HG02840 (cell line): ENCODE measurements at regions not wholly inside any gene's neighbourhood (a gene's known extent, or its start where the extent isn't known, plus 50 kb on each side); places are given as distances from the start of the nearest gene placed in this dataset.

Source experiments
- ATAC-seq: cut with Tn5 transposase; IDR thresholded peaks from one replicate; pipeline ENCODE4 v1.9.1; 2021; ENCODE audit warnings: mild to moderate bottlenecking, moderate library complexity, moderate number of reproducible peaks; ENCODE audit not compliant: unreplicated experiment, low FRiP score

- no peak for ATAC-seq
Observed at GRCh38 chr5:110104060-110104725, 414.5 kb downstream of the MAN2A1 start.

GRCh38 chr5:110104726-110105669 is 415.3 kb downstream of the MAN2A1 start:
- no peak for ATAC-seq

DNA sequence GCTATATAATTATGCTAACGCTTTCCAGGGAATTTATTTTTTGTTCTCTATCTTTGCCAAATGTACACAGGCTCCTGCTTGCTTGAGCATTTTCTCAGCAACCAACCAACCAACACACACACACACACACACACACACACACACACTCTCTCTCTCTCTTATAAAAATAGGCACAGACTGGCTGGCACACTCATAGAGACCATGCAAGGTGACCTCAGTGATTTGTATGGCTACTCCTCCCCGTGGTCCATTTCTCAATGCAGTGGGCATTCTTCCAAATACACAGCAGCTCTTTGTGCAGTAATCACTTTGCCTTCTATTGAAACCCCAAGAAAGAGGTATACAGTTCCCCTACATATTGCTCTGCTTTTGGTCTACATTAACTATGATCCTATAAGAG is 416.0 kb downstream of the MAN2A1 start:
- ATAC-seq: no peak

- no peak for ATAC-seq
Observed at GRCh38 chr5:110106750-110107149, 417.0 kb downstream of the MAN2A1 start.

DNA sequence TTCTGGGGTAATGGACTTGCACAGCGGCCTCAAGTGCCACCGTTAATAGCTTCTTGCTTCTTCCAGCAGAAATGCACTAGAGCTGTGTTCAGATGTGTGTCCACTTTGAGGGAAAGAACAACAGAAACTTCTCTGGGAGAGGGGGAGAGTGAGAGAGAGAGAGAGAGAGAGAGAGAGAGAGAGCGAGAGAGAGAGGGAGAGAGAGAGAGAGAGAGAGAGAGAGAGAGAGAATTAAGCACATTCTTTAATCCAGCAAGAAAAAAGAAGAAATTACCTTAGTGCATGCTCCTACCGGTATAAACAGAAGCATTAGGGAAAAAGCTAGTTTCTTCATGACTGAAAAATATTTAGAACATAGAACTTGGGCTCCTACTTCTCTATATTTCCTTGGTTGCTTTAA is 418.8 kb downstream of the MAN2A1 start:
- no peak for ATAC-seq

DNA sequence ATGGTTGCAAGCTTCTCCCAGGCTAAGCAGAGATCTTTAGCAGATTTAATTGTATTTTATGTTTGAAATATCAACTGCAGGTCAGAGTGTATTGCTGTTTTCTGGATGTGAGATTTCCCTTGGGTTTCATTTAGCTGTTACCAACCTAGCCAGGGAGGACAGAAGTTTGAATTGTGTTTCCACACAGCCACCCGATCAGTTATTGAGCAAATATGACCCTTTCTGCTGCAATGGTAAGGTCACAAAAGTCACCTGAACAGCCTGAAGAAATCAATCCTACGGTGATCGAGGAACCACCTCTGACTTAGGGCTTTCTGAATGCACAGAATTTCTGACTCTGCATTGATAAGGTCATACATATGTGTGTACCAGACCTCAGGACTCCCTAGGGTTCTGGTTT is 419.9 kb downstream of the MAN2A1 start:
- no peak for ATAC-seq

DNA sequence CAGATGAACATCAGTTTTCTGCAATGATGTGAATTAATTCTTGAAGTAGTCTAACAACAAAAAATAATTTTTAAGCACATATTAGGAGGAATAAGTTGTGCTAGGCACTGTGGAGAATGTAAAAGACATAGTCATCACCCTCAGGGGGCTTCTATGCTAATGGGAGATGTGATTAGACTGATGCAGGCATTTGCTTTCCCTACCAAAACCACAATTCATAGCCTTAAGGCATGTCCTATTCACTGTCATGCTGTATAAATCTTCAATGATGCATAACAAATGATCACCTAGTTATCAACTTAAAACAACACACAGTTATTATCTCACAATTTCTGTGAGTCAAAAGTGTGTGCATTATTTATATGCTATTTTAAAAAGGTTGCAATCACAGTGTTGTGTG is 422.6 kb downstream of the MAN2A1 start:
- no peak for ATAC-seq

GRCh38 chr5:110115503-110115902 is 425.8 kb downstream of the MAN2A1 start:
- ATAC-seq: no peak

DNA sequence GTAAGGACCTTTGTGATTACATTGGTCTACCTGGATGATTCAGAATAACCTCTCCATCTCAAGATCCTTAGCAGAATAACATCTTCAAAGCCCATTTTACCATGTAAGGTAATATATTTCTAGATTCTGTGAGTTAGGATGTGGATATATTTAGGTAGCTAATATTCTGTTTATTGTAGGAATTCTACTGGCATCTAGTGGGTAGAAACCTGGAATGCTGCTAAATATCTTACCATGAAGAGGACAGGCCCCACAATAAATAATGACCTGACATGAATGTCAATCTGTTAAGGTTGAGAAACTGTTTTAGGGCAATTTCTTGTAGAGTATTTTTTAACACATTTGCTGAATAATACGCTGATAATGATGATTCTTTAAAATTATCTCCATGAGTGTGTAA is 426.8 kb downstream of the MAN2A1 start:
- ATAC-seq: no peak

GRCh38 chr5:110134963-110135935 is 445.5 kb downstream of the MAN2A1 start:
- no peak for ATAC-seq

DNA sequence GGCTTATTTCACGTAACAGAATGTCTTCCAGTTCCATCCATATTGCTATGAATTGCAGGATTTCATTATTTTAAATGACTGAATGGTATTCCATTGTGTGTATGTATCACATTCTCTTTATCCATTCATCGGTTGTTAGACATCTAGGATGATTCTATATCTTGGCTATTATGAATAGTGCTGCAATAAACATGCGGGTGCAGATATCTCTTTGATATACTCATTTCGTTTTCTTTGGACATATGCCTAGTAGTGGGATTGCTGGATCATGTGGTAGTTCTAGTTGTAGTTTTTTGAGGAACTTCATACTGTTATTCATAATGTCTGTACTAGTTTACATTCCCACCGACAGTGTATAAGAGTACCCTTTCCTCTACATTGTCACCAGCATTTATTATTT is 460.5 kb downstream of the MAN2A1 start:
- no peak for ATAC-seq

DNA sequence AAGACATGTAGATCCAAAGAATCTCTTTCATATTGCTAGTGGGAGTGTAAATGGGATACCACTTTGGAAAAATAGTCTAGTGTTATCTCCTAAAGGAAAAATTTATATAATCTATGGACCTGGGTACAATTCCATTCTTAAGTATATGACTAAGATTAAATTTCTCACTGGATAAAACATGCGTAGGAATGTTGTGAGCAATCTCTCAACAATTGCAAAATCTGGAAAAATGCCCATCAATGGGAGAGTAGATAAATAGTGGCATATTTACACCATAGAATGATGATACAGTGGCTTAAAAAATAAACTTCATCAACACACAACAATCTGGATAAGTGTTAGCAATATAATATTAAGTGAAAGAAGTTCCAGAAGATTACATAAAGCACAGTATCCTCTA is 469.5 kb downstream of the MAN2A1 start:
- ATAC-seq: no peak

GRCh38 chr5:110161162-110161561 is 471.4 kb downstream of the MAN2A1 start:
- no peak for ATAC-seq

GRCh38 chr5:110165366-110165765 is 475.6 kb downstream of the MAN2A1 start:
- ATAC-seq: no peak

DNA sequence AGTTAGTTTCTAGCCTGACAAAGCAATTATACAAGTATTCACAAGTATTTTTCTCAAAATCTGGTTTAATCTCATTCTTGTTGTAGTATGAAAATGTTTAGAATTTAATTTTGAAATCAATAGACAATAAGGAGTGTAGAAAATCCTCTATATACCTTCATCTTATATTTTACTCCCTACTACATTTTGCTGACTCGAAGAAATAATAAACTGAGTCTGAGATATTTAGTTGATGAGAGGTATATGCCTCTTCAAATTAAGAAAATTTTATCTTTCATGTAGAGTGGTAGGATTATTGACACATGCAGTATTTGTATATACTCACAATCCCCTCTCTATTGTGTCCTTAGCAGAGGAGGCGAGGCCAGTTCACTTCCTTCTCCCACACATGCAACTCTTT is 477.7 kb downstream of the MAN2A1 start:
- no peak for ATAC-seq

GRCh38 chr5:110169461-110169860 is 479.7 kb downstream of the MAN2A1 start:
- ATAC-seq: no peak

- ATAC-seq: no peak
Observed at GRCh38 chr5:110177729-110178128, 488.0 kb downstream of the MAN2A1 start.

DNA sequence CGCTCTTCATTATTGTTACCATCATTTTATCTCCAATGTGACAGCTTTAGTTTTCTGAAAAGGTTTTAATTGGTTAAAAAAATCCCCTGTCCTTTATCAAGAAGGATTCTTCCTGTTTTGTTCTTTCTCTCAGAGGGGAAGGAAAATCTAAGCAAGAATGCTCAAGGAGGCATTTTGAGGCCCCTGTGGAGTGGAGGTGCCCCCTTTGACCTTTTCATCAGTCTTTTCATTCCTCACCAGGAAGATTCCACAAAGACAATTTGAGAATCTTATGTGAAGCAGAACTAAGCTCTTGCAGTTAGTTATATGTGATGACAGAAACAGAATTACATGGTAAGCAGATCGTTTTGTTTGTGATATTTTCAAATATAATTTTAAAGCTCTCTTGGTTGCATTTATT is 489.6 kb downstream of the MAN2A1 start:
- ATAC-seq: no peak

DNA sequence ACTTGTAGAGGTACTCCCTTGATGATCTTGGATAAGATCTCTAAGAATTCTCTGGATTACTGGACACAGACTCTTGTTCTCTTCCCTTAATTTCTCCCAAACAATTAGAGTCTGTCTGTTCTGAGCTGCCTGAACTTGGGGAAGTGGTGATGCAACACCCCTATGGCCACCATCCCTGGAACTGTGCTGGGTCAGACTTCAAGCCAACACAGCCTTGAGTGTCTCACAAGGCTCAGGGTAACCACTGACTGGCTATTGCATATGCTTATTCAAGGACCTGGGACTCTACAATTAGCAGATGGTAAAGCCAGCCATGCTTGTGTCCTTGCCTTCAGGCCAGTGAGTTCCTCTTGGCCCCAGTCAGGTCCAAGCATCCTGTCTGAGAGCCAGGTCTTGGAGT is 504.5 kb downstream of the MAN2A1 start:
- no peak for ATAC-seq

GRCh38 chr5:110195288-110195687 is 505.6 kb downstream of the MAN2A1 start:
- ATAC-seq: no peak

GRCh38 chr5:110201791-110202190 is 512.1 kb downstream of the MAN2A1 start:
- ATAC-seq: no peak
